HepG2 (cell line): ENCODE measurements at regions not wholly inside any gene's neighbourhood (a gene's known extent, or its start where the extent isn't known, plus 50 kb on each side); places are given as distances from the start of the nearest gene placed in this dataset.

ENCODE experiments used
- ATAC-seq: fragments of 200-7000 bp; cut with Tn5 transposase; 3 replicates; pipeline ENCODE4 v1.9.1; 2020; ENCODE audit warnings: mild to moderate bottlenecking, moderate library complexity
- BruUV-seq: library from RNA; stranded (reverse); fragments of 400-500 nt; replicated peaks from 2 replicates; lab custom pipeline; 2021; lab: Mats Ljungman, UMichigan
- CTCF ChIA-PET: fragments of 300-600 bp; formaldehyde crosslinking; extraction: SDS; loops from one replicate; lab custom pipeline; 2021; ENCODE audit warnings: low total read pairs, inconsistent platforms, low intra/inter-chr PET ratio; lab: Yijun Ruan, JAX
- POLR2A ChIA-PET: fragments of 350-600 bp; sonication (Branson Sonifier 250); formaldehyde crosslinking; loops from one replicate; lab custom pipeline; 2020; ENCODE audit warnings: antibody characterized with exemption, inconsistent platforms; lab: Yijun Ruan, JAX
- DNase-seq: peaks from one replicate; pipeline ENCODE4 v3.0.0-alpha.2; 2015; ENCODE audit warnings: low spot score
- FAIRE-seq: peaks from 3 replicates; lab custom pipeline; 2011; peaks lifted over from hg19 to GRCh38; lab: Jason Lieb, UNC
- H2AFZ ChIP-seq: one replicate; pipeline ENCODE4 v1.6.1; 2011; ENCODE audit warnings: low read length, inconsistent platforms
- H3K27ac ChIP-seq: fragments of 300-600 bp; 3 replicates; pipeline ENCODE4 v1.8.0; 2011; ENCODE audit warnings: mixed run types, mild to moderate bottlenecking, mixed read lengths, low read length, inconsistent platforms; ENCODE audit not compliant: insufficient read depth; ENCODE audit errors: extremely low read length
- H3K27me3 ChIP-seq, 2 experiments: fragments of 200-600 bp in 1 of 2; 2 replicates in 1 of 2; 3 replicates in 1 of 2; pipeline versions ENCODE4 v1.6.0 to v1.8.0; 2011; ENCODE audit warnings: low read length in 2 of 2, mild to moderate bottlenecking in 2 of 2, moderate library complexity in 2 of 2, inconsistent platforms in 1 of 2; ENCODE audit not compliant: insufficient read depth in 2 of 2, control insufficient read depth in 1 of 2
- H3K36me3 ChIP-seq, 2 experiments: fragments of 200-600 bp in 1 of 2; replicated peaks in 1 of 2; 2 replicates in 1 of 2; 3 replicates in 1 of 2; pipeline versions ENCODE4 v1.5.1 to v1.8.0; 2011; ENCODE audit warnings: low read length in 2 of 2, inconsistent platforms in 1 of 2; ENCODE audit not compliant: insufficient read depth in 2 of 2, control insufficient read depth in 1 of 2
- H3K4me1 ChIP-seq: 2 replicates; pipeline ENCODE4 v1.5.1; 2012; ENCODE audit warnings: low read length, inconsistent platforms; ENCODE audit not compliant: insufficient read depth
- H3K4me2 ChIP-seq: 2 replicates; pipeline ENCODE4 v1.6.0; 2011; ENCODE audit warnings: low read depth, low read length, inconsistent platforms
- H3K4me3 ChIP-seq, 3 experiments: fragments of 200-600 bp in 1 of 3; sonication (generic), shearing (Covaris generic) in 1 of 3; replicated peaks in 1 of 3; 2 replicates each; pipeline ENCODE4 v1.5.1; 2011 to 2016; ENCODE audit warnings: low read length in 3 of 3, inconsistent platforms in 2 of 3, low read depth in 2 of 3, mild to moderate bottlenecking in 2 of 3, control low read depth in 1 of 3, mixed read lengths in 1 of 3; ENCODE audit not compliant: insufficient read depth in 1 of 3
- H3K79me2 ChIP-seq: one replicate; pipeline ENCODE4 v1.6.1; 2011; ENCODE audit warnings: low read length, inconsistent platforms; ENCODE audit not compliant: insufficient read depth
- H3K9ac ChIP-seq: 2 replicates; pipeline ENCODE4 v1.6.0; 2011; ENCODE audit warnings: mild to moderate bottlenecking, low read depth, low read length, inconsistent platforms; ENCODE audit not compliant: insufficient read depth
- H3K9me3 ChIP-seq: 2 replicates; pipeline ENCODE4 v1.5.1; 2012; ENCODE audit warnings: mild to moderate bottlenecking, low read length
- H4K20me1 ChIP-seq: 2 replicates; pipeline ENCODE4 v1.6.0; 2011; ENCODE audit warnings: inconsistent platforms, mild to moderate bottlenecking, low read length, moderate library complexity; ENCODE audit not compliant: insufficient read depth
- AKNA ChIP-seq: sonication (generic); formaldehyde crosslinking; IDR thresholded peaks from 2 replicates; pipeline ENCODE4 v1.4.0; 2020; ENCODE audit warnings: missing genetic modification reagents, borderline replicate concordance
- PRMT3 ChIP-seq: sonication (generic); formaldehyde crosslinking; IDR thresholded peaks from 2 replicates; pipeline ENCODE4 v1.8.1; 2022; ENCODE audit warnings: low read depth, mild to moderate bottlenecking, moderate library complexity, missing genetic modification reagents, borderline replicate concordance
- SIN3B ChIP-seq: fragments of 150-350 bp; IDR thresholded peaks from 2 replicates; pipeline ENCODE4 v1.6.1; 2014; ENCODE audit warnings: low read length
- SRY ChIP-seq: sonication (generic); formaldehyde crosslinking; IDR thresholded peaks from 2 replicates; pipeline ENCODE4 v1.8.0; 2022; ENCODE audit warnings: mild to moderate bottlenecking, missing genetic modification reagents
- TBL1XR1 ChIP-seq: fragments of 150-350 bp; IDR thresholded peaks from 2 replicates; pipeline ENCODE4 v1.6.1; 2014; ENCODE audit warnings: borderline replicate concordance, low read length; ENCODE audit not compliant: partially characterized antibody
- XBP1 ChIP-seq: sonication (generic); formaldehyde crosslinking; IDR thresholded peaks from 2 replicates; pipeline ENCODE4 v1.5.0; 2020; ENCODE audit warnings: missing genetic modification reagents
- ZBTB44 ChIP-seq: sonication (generic); formaldehyde crosslinking; IDR thresholded peaks from 2 replicates; pipeline ENCODE4 v1.4.0; 2020; ENCODE audit warnings: missing genetic modification reagents
- ZBTB46 ChIP-seq: sonication (generic); formaldehyde crosslinking; IDR thresholded peaks from 2 replicates; pipeline ENCODE4 v1.4.0; 2020; ENCODE audit warnings: mild to moderate bottlenecking, missing genetic modification reagents, borderline replicate concordance
- ZNF101 ChIP-seq: sonication (generic); formaldehyde crosslinking; IDR thresholded peaks from 2 replicates; pipeline ENCODE4 v1.4.0; 2020; ENCODE audit warnings: mild to moderate bottlenecking, low read depth, missing genetic modification reagents, borderline replicate concordance
- ZNF225 ChIP-seq: sonication (generic); formaldehyde crosslinking; IDR thresholded peaks from 2 replicates; pipeline ENCODE4 v1.4.0; 2020; ENCODE audit warnings: mild to moderate bottlenecking, missing genetic modification reagents
- ZNF234 ChIP-seq: sonication (generic); formaldehyde crosslinking; conservative IDR thresholded peaks from 2 replicates; pipeline ENCODE4 v1.5.1; 2020; ENCODE audit warnings: mild to moderate bottlenecking, missing genetic modification reagents
- ZNF367 ChIP-seq: sonication (generic); formaldehyde crosslinking; IDR thresholded peaks from 2 replicates; pipeline ENCODE4 v1.4.0; 2020; ENCODE audit warnings: missing genetic modification reagents, borderline replicate concordance
- ZNF510 ChIP-seq: sonication (generic); formaldehyde crosslinking; IDR thresholded peaks from 2 replicates; pipeline ENCODE4 v1.4.0; 2020; ENCODE audit warnings: low read depth, mild to moderate bottlenecking, missing genetic modification reagents
- ZSCAN30 ChIP-seq: sonication (generic); formaldehyde crosslinking; IDR thresholded peaks from 2 replicates; pipeline ENCODE4 v1.5.0; 2020; ENCODE audit warnings: mild to moderate bottlenecking, missing genetic modification reagents
- WGBS: methylation state at CpG from one replicate; pipeline ENCODE4 v1.1.6; 2017; ENCODE audit warnings: low lambda C conversion rate; 5-methylcytosine and 5-hydroxymethylcytosine counted together
- in situ Hi-C: cut with HindIII; loops from 2 replicates; pipeline ENCODE4 v1.10.0; 2017; ENCODE audit warnings: low pct_unique_long_range_greater_than_20kb; ENCODE audit not compliant: extremely low pct_ligation_motif_present
- intact Hi-C: fragments of 100-400 bp; cut with micrococcal nuclease; formaldehyde crosslinking; loops from one replicate; pipeline ENCODE4 v1.10.0; 2022; ENCODE audit not compliant: unreplicated experiment
- TF ChIP-seq, protein P1 (sequence below): IDR thresholded peaks from 2 replicates; pipeline ENCODE4 v1.6.1; 2016; ENCODE audit warnings: mild to moderate bottlenecking

DNA sequence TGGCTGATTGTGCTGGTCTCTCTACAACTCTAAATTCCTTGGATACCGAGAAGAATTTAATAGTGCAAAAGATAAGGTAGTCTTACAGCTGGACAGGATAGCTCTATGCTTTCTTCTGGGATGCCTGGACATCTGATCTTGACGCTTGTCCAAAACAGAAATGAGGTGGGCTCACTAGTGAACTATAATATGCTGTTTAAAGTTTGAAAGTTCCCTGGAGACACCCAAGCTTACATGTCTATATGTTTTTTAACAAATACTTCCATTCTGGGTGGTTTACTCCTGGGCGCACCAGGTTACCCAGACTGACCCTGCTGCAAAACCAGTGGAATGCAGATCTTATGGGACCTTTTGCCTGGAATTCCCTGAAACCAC, 702.1 kb upstream of the COBL start:
- peak overlapping the region; percentile 88 for H2AFZ ChIP-seq
- DNase-seq (no peak), ATAC-seq (no peak), FAIRE-seq (no peak)
- WGBS, result 33% methylated on average over 3 of the region's 3 CpGs
- peak overlapping the region; percentile 75 for H3K4me2 ChIP-seq
- H3K27ac ChIP-seq, result no peak overlapping the region
- ChIA-PET POLR2A (interaction anchor here (1.6 kb wide), 1 partner anchor 12 kb away, joined by 4 read pairs; no protein-coding TSS in a partner anchor), CTCF (no interaction called here)
- no peaks in the 10 kb centered on the region for H3K27me3 ChIP-seq
- in situ Hi-C loops, result no loop called here
- BruUV-seq, result no TSS peak
- intact Hi-C loops, result no loop called here
- H3K4me1 ChIP-seq, result 0 out of 2 replicates have a peak, but pooled peaks cover 6% of the 10 kb centered on the region
- no peaks in the 10 kb centered on the region for H4K20me1 ChIP-seq
- TF ChIP-seq ZNF234 (CRISPR knock-in tag) (no peak), SIN3B (no peak), AKNA (CRISPR knock-in tag) (no peak), ZNF510 (CRISPR knock-in tag) (no peak), ZNF101 (CRISPR knock-in tag) (no peak), XBP1 (no peak), PRMT3 (CRISPR knock-in tag) (no peak), ZNF225 (CRISPR knock-in tag) (no peak), TBL1XR1 (no peak), ZNF367 (CRISPR knock-in tag) (no peak), ZBTB44 (CRISPR knock-in tag) (no peak), ZBTB46 (no peak), SRY (no peak), ZSCAN30 (CRISPR knock-in tag) (no peak)
- TF ChIP-seq, protein P1, sequence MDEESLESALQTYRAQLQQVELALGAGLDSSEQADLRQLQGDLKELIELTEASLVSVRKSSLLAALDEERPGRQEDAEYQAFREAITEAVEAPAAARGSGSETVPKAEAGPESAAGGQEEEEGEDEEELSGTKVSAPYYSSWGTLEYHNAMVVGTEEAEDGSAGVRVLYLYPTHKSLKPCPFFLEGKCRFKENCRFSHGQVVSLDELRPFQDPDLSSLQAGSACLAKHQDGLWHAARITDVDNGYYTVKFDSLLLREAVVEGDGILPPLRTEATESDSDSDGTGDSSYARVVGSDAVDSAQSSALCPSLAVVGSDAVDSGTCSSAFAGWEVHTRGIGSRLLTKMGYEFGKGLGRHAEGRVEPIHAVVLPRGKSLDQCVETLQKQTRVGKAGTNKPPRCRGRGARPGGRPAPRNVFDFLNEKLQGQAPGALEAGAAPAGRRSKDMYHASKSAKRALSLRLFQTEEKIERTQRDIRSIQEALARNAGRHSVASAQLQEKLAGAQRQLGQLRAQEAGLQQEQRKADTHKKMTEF (CRISPR knock-in tag), result no peak
- H3K9me3 ChIP-seq, result no peaks in the 10 kb centered on the region
- H3K79me2 ChIP-seq, result no peaks in the 10 kb centered on the region
- peak overlapping the region in 1 of 3 experiments; percentile 56; a peak in 1 of 6 replicates for H3K4me3 ChIP-seq
- no peaks in the 10 kb centered on the region for H3K36me3 ChIP-seq
- H3K9ac ChIP-seq, result no peak overlapping the region; the same call in 1 of the 2 replicates
